ENCODE measurements at regions not wholly inside any gene's neighbourhood (a gene's known extent, or its start where the extent isn't known, plus 50 kb on each side); places are given as distances from the start of the nearest gene placed in this dataset.
A peak's percentile ranks its signal among the peaks of the same experiment; 100 is the strongest.

DNA sequence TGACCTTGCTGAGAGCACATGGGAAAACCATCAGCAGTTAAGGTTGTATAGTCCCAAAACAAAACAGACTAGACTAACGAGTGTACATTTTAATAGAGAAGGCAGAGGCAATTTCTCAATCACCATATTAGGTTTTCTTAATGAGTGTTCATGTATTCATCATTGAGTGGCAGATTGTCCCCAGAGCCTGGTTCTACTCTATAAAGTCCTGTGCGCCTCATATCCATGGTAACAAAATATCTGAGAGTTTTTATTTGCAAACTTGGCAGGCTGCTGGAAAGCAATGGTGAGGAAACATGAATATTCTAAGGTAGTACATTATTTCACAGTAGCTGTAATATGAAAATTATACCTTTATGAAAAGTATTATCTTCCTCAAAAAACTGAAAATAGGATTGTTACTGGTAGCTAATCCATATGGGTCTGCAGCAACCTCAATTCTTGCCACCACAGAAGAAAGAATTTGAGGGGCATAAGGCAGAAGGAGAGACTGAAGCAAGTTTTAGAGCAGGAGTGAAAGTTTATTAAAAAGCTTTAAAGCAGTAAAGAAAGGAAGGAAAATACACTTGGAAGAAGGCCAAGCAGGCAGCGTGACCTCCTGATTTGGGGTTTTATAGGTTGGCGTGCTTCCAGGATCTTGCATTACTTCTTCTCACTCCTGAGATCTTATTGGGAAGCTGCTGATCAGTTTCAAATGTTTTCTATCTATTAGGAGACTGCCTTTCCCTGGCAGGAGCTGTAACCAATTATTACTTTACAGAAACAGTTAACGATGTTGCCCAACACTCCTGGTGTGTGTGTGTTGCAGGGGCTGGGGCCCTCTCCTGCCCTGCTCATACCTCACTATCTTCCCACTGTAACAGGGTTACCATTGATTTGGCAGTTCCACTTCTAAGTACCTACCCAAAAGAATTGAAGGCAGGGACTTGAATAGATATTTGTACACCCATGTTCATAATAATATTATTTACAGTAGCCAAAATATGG lies 154.0 kb upstream of the NUDT4 start (continued):
- TF ChIP-seq IKZF3 (tag by site-specific recombination; IDR thresholded peaks at IDR 0.05), result no peak
- no peak for TF ChIP-seq ZNF24 (tag by site-specific recombination; IDR thresholded peaks at IDR 0.05)
- no peak for TF ChIP-seq ZSCAN23 (tag by site-specific recombination; IDR thresholded peaks at IDR 0.05)
- TF ChIP-seq, protein P1, sequence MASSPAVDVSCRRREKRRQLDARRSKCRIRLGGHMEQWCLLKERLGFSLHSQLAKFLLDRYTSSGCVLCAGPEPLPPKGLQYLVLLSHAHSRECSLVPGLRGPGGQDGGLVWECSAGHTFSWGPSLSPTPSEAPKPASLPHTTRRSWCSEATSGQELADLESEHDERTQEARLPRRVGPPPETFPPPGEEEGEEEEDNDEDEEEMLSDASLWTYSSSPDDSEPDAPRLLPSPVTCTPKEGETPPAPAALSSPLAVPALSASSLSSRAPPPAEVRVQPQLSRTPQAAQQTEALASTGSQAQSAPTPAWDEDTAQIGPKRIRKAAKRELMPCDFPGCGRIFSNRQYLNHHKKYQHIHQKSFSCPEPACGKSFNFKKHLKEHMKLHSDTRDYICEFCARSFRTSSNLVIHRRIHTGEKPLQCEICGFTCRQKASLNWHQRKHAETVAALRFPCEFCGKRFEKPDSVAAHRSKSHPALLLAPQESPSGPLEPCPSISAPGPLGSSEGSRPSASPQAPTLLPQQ (tag by site-specific recombination; IDR thresholded peaks at IDR 0.05), result peak; percentile 82
- TF ChIP-seq ZNF548 (tag by site-specific recombination; IDR thresholded peaks at IDR 0.05), result no peak
- no peak for TF ChIP-seq ZNF76 (tag by site-specific recombination; IDR thresholded peaks at IDR 0.05; ENCODE audit: borderline replicate concordance, low read depth)
- no peak for TF ChIP-seq ZNF654 (tag by site-specific recombination; IDR thresholded peaks at IDR 0.05; ENCODE audit: low read depth)
- TF ChIP-seq YY2 (tag by site-specific recombination; IDR thresholded peaks at IDR 0.05), result no peak
- 0 out of 2 replicates have a peak, but pooled peaks have one; percentile 32 for TF ChIP-seq ZNF174 (tag by site-specific recombination; IDR thresholded peaks at IDR 0.05)
- TF ChIP-seq, protein P2, sequence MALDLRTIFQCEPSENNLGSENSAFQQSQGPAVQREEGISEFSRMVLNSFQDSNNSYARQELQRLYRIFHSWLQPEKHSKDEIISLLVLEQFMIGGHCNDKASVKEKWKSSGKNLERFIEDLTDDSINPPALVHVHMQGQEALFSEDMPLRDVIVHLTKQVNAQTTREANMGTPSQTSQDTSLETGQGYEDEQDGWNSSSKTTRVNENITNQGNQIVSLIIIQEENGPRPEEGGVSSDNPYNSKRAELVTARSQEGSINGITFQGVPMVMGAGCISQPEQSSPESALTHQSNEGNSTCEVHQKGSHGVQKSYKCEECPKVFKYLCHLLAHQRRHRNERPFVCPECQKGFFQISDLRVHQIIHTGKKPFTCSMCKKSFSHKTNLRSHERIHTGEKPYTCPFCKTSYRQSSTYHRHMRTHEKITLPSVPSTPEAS (tag by site-specific recombination; IDR thresholded peaks at IDR 0.05), result no peak
- TF ChIP-seq, protein P3, sequence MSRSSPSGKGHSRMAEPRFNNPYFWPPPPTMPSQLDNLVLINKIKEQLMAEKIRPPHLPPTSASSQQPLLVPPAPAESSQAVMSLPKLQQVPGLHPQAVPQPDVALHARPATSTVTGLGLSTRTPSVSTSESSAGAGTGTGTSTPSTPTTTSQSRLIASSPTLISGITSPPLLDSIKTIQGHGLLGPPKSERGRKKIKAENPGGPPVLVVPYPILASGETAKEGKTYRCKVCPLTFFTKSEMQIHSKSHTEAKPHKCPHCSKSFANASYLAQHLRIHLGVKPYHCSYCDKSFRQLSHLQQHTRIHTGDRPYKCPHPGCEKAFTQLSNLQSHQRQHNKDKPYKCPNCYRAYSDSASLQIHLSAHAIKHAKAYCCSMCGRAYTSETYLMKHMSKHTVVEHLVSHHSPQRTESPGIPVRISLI (tag by site-specific recombination; IDR thresholded peaks at IDR 0.05), result no peak
- TF ChIP-seq ZNF701 (tag by site-specific recombination; IDR thresholded peaks at IDR 0.05), result no peak
- TF ChIP-seq ZNF341 (tag by site-specific recombination; IDR thresholded peaks at IDR 0.05; ENCODE audit: low read depth), result no peak
- TF ChIP-seq, protein P4, sequence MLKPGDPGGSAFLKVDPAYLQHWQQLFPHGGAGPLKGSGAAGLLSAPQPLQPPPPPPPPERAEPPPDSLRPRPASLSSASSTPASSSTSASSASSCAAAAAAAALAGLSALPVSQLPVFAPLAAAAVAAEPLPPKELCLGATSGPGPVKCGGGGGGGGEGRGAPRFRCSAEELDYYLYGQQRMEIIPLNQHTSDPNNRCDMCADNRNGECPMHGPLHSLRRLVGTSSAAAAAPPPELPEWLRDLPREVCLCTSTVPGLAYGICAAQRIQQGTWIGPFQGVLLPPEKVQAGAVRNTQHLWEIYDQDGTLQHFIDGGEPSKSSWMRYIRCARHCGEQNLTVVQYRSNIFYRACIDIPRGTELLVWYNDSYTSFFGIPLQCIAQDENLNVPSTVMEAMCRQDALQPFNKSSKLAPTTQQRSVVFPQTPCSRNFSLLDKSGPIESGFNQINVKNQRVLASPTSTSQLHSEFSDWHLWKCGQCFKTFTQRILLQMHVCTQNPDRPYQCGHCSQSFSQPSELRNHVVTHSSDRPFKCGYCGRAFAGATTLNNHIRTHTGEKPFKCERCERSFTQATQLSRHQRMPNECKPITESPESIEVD (tag by site-specific recombination; IDR thresholded peaks at IDR 0.05), result peak; percentile 76
- no peak for TF ChIP-seq ZNF146 (tag by site-specific recombination; IDR thresholded peaks at IDR 0.05)
- TF ChIP-seq OVOL3 (tag by site-specific recombination; IDR thresholded peaks at IDR 0.05), result no peak

DNA sequence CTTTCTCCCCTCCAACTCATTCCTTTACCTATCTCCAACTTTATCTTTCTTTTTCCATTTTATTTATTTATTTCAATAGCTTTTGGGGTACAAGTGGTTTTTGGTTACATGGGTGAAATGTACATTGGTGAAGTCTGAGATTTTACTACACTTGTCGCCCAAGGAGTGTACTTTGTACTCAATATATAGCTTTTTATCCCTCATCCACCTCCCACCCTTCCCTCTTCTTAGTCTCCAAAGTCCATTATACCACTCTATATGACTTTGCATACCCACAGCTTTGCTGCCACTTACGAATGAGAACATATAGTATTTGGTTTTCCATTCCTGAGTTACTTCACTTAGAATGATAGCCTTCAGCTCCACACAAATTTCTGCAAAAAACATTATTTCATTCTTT lies 152.6 kb upstream of the NUDT4 start:
- CTCF ChIA-PET, result interaction anchor here (1.1 kb wide), 1 partner anchor 15 kb away, joined by 3 read pairs; no protein-coding TSS in a partner anchor
- Histone ChIP-seq H3K9me3 (ENCODE audit: control insufficient read depth, insufficient read depth, low read depth, low read length) (no peaks in the 10 kb centered on the region), H3K27ac (ENCODE audit: extremely low read depth, low read depth, low read length) (no peak overlapping the region), H3K4me1 (ENCODE audit: control insufficient read depth, insufficient read depth, low read length) (peaks cover 3% of the 10 kb centered on the region; the same call in 1 of the 2 replicates), H3K4me3 (ENCODE audit: low read depth, low read length) (no peak overlapping the region), H3K36me3 (ENCODE audit: control insufficient read depth in 2 of 2, insufficient read depth in 1 of 2, low read length in 2 of 2) (no peaks in the 10 kb centered on the region)
- POLR2A ChIA-PET, result no interaction called here
- TF ChIP-seq ZNF302 (tag by site-specific recombination; IDR thresholded peaks at IDR 0.05; ENCODE audit: low read depth), result no peak
- no peak for TF ChIP-seq HOXD13 (CRISPR knock-in tag; IDR thresholded peaks at IDR 0.05; ENCODE audit: borderline replicate concordance)
- no peak for TF ChIP-seq ZNF670 (tag by site-specific recombination; IDR thresholded peaks at IDR 0.05; ENCODE audit: low read depth)
- TF ChIP-seq ZNF311 (tag by site-specific recombination; IDR thresholded peaks at IDR 0.05; ENCODE audit: borderline replicate concordance), result no peak
- TF ChIP-seq ZNF354C (tag by site-specific recombination; IDR thresholded peaks at IDR 0.05; ENCODE audit: borderline replicate concordance, low read depth), result no peak
- no peak for TF ChIP-seq ZNF707 (tag by site-specific recombination; IDR thresholded peaks at IDR 0.05)
- TF ChIP-seq BCL11B (tag by site-specific recombination; IDR thresholded peaks at IDR 0.05; ENCODE audit: low read depth), result no peak
- no peak for TF ChIP-seq ZNF335 (tag by site-specific recombination; conservative IDR thresholded peaks at IDR 0.05)

Data from HEK293 (cell line).